MM.1S (cell line): ENCODE measurements at regions not wholly inside any gene's neighbourhood (a gene's known extent, or its start where the extent isn't known, plus 50 kb on each side); places are given as distances from the start of the nearest gene placed in this dataset.
A peak's percentile ranks its signal among the peaks of the same experiment; 100 is the strongest.

Experiments used
- DNase-seq: peaks from one replicate; pipeline ENCODE4 v3.0.0-alpha.2; 2015
- H2AFZ ChIP-seq: fragments of 300-600 bp; sonication (generic); 2 replicates; pipeline ENCODE4 v1.6.0; 2016; ENCODE audit warnings: antibody characterized with exemption, low read length
- H3F3A ChIP-seq: fragments of 300-600 bp; sonication (generic); 2 replicates; pipeline ENCODE4 v1.6.1; 2016; ENCODE audit warnings: mild to moderate bottlenecking, antibody characterized with exemption, low read length, moderate library complexity, mixed read lengths; ENCODE audit not compliant: insufficient read depth
- H3K27ac ChIP-seq: fragments of 300-600 bp; sonication (generic); 2 replicates; pipeline ENCODE4 v1.5.1; 2016; ENCODE audit warnings: mild to moderate bottlenecking, low read length
- H3K27me3 ChIP-seq: fragments of 300-600 bp; sonication (generic); replicated peaks from 2 replicates; pipeline ENCODE4 v1.6.0; 2016; ENCODE audit warnings: low read length; ENCODE audit not compliant: insufficient read depth
- H3K36me3 ChIP-seq: fragments of 300-600 bp; sonication (generic); replicated peaks from 2 replicates; pipeline ENCODE4 v1.6.1; 2016; ENCODE audit warnings: mild to moderate bottlenecking, low read length, mixed read lengths; ENCODE audit not compliant: insufficient read depth
- H3K4me1 ChIP-seq: fragments of 300-600 bp; sonication (generic); 2 replicates; pipeline ENCODE4 v1.6.1; 2016; ENCODE audit warnings: low read length, mixed read lengths
- H3K4me2 ChIP-seq: fragments of 300-600 bp; sonication (generic); 2 replicates; pipeline ENCODE4 v1.6.0; 2016; ENCODE audit warnings: low read depth, low read length
- H3K4me3 ChIP-seq: fragments of 300-600 bp; sonication (generic); 2 replicates; pipeline ENCODE4 v1.5.1; 2016; ENCODE audit warnings: low read length, mixed read lengths
- H3K79me2 ChIP-seq: fragments of 300-600 bp; sonication (generic); 2 replicates; pipeline ENCODE4 v1.6.1; 2016; ENCODE audit warnings: mixed run types, low read length, mixed read lengths
- H3K9ac ChIP-seq: fragments of 300-600 bp; sonication (generic); 2 replicates; pipeline ENCODE4 v1.6.1; 2016; ENCODE audit warnings: low read length, mixed read lengths
- H3K9me2 ChIP-seq: fragments of 300-600 bp; sonication (generic); replicated peaks from 2 replicates; pipeline ENCODE4 v1.6.1; 2016; ENCODE audit warnings: mild to moderate bottlenecking, low read length, mixed read lengths; ENCODE audit not compliant: insufficient read depth
- H3K9me3 ChIP-seq: fragments of 300-600 bp; sonication (generic); replicated peaks from 2 replicates; pipeline ENCODE4 v1.6.1; 2016; ENCODE audit warnings: mild to moderate bottlenecking, low read length, mixed read lengths; ENCODE audit not compliant: insufficient read depth
- H4K20me1 ChIP-seq: fragments of 300-600 bp; sonication (generic); 2 replicates; pipeline ENCODE4 v1.6.1; 2016; ENCODE audit warnings: mild to moderate bottlenecking, low read length, moderate library complexity, mixed read lengths; ENCODE audit not compliant: insufficient read depth
- EZH2 ChIP-seq: fragments of 300-600 bp; sonication (generic); optimal IDR thresholded peaks from 2 replicates; pipeline ENCODE3; 2017; ENCODE audit warnings: low read depth, mild to moderate bottlenecking, antibody characterized with exemption, low read length, mixed read lengths
- EZH2phosphoT487 ChIP-seq: fragments of 300-600 bp; sonication (generic); IDR thresholded peaks from 2 replicates; pipeline ENCODE4 v1.6.1; 2018; ENCODE audit warnings: antibody characterized with exemption, low read length
- TF ChIP-seq, protein P1 (sequence below): fragments of 300-600 bp; sonication (generic); IDR thresholded peaks from 2 replicates; pipeline ENCODE4 v1.5.1; 2016; ENCODE audit warnings: antibody characterized with exemption, low read length, mixed read lengths

DNA sequence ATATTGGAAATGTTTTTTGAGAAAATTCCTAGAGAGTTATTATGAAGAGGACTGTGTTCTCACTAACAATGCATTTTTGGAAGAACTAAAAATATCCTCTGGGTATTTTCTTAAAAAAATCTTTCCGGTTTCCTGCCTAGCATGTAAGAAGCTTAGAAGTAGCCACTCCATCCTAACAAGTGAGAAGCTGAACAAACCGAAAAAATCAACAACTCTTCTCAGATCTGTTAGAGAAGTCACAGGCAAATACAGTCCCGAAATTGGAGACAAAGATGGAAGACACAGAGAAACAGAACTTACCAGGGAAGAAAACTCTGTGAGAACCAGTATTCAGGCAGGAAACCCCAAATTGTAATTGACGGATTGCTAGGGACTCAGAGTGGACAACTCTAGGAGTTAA is 173.0 kb downstream of the KLF12 start:
- Histone ChIP-seq H3K9ac (peak overlapping the region; percentile 33), H3K27me3 (no peaks in the 10 kb centered on the region), H4K20me1 (no peaks in the 10 kb centered on the region), H3K9me2 (no peaks in the 10 kb centered on the region), H3K9me3 (no peaks in the 10 kb centered on the region), H3K4me3 (peak overlapping the region; percentile 48), H3F3A (peaks cover 26% of the 10 kb centered on the region), H3K27ac (peak overlapping the region; percentile 82), H2AFZ (peak overlapping the region; percentile 35), H3K79me2 (peaks cover 61% of the 10 kb centered on the region), H3K36me3 (no peaks in the 10 kb centered on the region), H3K4me1 (peaks cover 39% of the 10 kb centered on the region), H3K4me2 (peak overlapping the region; percentile 88)
- peak; percentile 66 for DNase-seq
- no peak for TF ChIP-seq EZH2phosphoT487
- TF ChIP-seq, protein P1, sequence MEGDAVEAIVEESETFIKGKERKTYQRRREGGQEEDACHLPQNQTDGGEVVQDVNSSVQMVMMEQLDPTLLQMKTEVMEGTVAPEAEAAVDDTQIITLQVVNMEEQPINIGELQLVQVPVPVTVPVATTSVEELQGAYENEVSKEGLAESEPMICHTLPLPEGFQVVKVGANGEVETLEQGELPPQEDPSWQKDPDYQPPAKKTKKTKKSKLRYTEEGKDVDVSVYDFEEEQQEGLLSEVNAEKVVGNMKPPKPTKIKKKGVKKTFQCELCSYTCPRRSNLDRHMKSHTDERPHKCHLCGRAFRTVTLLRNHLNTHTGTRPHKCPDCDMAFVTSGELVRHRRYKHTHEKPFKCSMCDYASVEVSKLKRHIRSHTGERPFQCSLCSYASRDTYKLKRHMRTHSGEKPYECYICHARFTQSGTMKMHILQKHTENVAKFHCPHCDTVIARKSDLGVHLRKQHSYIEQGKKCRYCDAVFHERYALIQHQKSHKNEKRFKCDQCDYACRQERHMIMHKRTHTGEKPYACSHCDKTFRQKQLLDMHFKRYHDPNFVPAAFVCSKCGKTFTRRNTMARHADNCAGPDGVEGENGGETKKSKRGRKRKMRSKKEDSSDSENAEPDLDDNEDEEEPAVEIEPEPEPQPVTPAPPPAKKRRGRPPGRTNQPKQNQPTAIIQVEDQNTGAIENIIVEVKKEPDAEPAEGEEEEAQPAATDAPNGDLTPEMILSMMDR: no peak
- TF ChIP-seq EZH2: no peak

DNA sequence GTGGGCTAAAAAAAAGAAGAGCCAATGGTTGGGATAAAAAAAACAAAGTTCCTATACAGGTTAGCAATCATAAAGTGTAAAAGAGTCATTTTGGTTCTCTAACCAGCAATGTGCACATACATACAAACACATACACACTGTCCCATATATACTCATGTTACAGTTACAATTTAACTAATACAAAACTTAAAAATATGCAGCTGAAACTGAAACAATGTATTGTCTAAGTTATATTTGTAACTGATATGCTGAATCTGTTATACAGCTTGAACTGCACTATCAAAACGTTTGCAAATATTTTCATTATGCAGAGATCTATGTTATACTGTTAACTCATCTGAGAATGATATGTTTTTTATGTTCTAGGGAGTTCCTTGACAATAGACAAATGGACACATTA is 173.7 kb downstream of the KLF12 start:
- peak; percentile 57 for DNase-seq
- Histone ChIP-seq H4K20me1 (no peaks in the 10 kb centered on the region), H3K36me3 (no peaks in the 10 kb centered on the region), H3K9ac (no peak overlapping the region; the same call in 1 of the 2 replicates), H3F3A (peaks cover 27% of the 10 kb centered on the region), H2AFZ (no peak overlapping the region), H3K27ac (peak overlapping the region; percentile 82; the same call in 1 of the 2 replicates), H3K79me2 (peaks cover 56% of the 10 kb centered on the region), H3K4me1 (peaks cover 41% of the 10 kb centered on the region), H3K27me3 (no peaks in the 10 kb centered on the region), H3K9me3 (no peaks in the 10 kb centered on the region), H3K9me2 (no peaks in the 10 kb centered on the region), H3K4me3 (peak overlapping the region; percentile 48; the same call in 1 of the 2 replicates), H3K4me2 (peak overlapping the region; percentile 88)
- no peak for TF ChIP-seq EZH2phosphoT487
- TF ChIP-seq, protein P1: no peak
- no peak for TF ChIP-seq EZH2

DNA sequence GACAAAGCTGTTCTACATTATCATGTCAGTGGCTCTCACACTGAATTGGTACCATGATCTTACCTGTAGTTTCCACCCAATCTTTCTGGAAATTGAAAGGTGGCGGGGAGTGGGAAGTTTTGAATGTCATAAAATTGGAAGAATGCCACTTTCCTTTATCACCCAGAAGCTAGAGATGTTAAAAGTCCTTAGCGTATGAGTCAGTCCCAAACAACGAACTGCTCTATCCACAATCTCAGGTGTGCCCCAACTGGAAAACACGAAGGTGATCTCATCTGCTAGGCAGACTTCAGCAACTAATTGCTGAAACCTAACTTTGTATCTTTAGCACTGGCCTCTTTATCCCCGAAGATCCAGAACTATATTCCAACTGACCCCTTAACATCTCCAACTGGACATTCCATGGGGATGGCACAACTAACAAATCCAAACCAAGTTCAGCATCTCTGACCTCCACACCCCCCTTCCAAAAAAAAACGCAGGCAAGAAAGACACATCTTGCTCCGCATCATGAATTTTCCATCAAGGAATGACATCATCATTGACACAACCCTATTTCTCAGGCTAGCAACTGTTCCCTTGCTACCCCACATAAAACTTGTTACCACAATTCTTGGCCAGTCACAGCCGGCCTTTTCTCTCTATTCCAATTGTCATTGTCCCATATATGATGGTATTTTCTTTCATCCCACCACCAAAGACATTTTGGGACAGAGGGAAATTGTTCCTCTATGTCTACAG is 175.4 kb downstream of the KLF12 start:
- no peaks in the 10 kb centered on the region for H3K27me3 ChIP-seq
- H3K4me2 ChIP-seq: no peak overlapping the region
- H3K36me3 ChIP-seq: no peaks in the 10 kb centered on the region
- H3F3A ChIP-seq: peaks cover 37% of the 10 kb centered on the region
- H3K4me3 ChIP-seq: no peak overlapping the region
- peaks cover 43% of the 10 kb centered on the region for H3K79me2 ChIP-seq
- no peak overlapping the region for H2AFZ ChIP-seq
- H3K27ac ChIP-seq: no peak overlapping the region
- TF ChIP-seq EZH2: no peak
- no peak for TF ChIP-seq EZH2phosphoT487
- H3K9me3 ChIP-seq: no peaks in the 10 kb centered on the region
- DNase-seq: no peak
- no peak overlapping the region for H3K9ac ChIP-seq
- no peaks in the 10 kb centered on the region for H3K9me2 ChIP-seq
- no peaks in the 10 kb centered on the region for H4K20me1 ChIP-seq
- H3K4me1 ChIP-seq: peaks cover 52% of the 10 kb centered on the region

DNA sequence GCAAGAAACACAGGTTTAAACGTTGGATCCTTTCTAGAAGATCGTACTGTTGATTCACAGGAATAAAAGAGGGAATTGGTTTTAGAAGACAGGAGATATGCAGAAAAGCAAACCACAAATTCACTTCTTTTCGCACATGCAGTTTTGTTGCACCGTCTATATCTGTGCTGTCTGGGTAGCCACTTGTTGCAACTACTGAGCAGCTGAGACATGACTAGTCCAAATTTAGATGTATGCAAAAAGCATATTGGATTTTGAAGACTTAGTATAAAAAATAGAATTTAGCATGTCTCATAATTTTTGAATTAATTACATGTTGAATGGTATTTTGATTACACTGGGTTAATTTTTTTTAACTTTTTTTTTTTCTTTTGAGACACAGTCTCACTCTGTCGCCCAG is 176.3 kb downstream of the KLF12 start:
- peaks cover 50% of the 10 kb centered on the region for H3K4me1 ChIP-seq
- H3K4me3 ChIP-seq: no peak overlapping the region
- TF ChIP-seq EZH2phosphoT487 (no peak), EZH2 (no peak)
- TF ChIP-seq, protein P1: no peak
- no peaks in the 10 kb centered on the region for H3K36me3 ChIP-seq
- H4K20me1 ChIP-seq: no peaks in the 10 kb centered on the region
- H3K9me3 ChIP-seq: no peaks in the 10 kb centered on the region
- peaks cover 41% of the 10 kb centered on the region for H3K79me2 ChIP-seq
- peaks cover 37% of the 10 kb centered on the region for H3F3A ChIP-seq
- no peaks in the 10 kb centered on the region for H3K9me2 ChIP-seq
- H3K27me3 ChIP-seq: no peaks in the 10 kb centered on the region
- no peak overlapping the region for H3K27ac ChIP-seq
- no peak overlapping the region for H2AFZ ChIP-seq
- no peak overlapping the region for H3K9ac ChIP-seq
- H3K4me2 ChIP-seq: no peak overlapping the region
- no peak for DNase-seq
